HEK293 (cell line): ENCODE measurements at regions not wholly inside any gene's neighbourhood (a gene's known extent, or its start where the extent isn't known, plus 50 kb on each side); places are given as distances from the start of the nearest gene placed in this dataset.

Experiments used
- KLF16 ChIP-seq: fragments of 450-650 bp; formaldehyde crosslinking; IDR thresholded peaks from 2 replicates; pipeline ENCODE4 v1.5.1; 2017; ENCODE audit warnings: missing biosample characterization, missing genetic modification characterization
- PRDM1 ChIP-seq: fragments of 450-650 bp; formaldehyde crosslinking; IDR thresholded peaks from 2 replicates; pipeline ENCODE4; 2016; ENCODE audit warnings: missing biosample characterization, missing genetic modification characterization
- ZBTB1 ChIP-seq: fragments of 450-650 bp; formaldehyde crosslinking; IDR thresholded peaks from 2 replicates; pipeline ENCODE4 v1.5.1; 2016; ENCODE audit warnings: missing biosample characterization, missing genetic modification characterization
- ZNF174 ChIP-seq: fragments of 450-650 bp; formaldehyde crosslinking; IDR thresholded peaks from 2 replicates; pipeline ENCODE4 v1.5.0; 2017; ENCODE audit warnings: missing biosample characterization, mild to moderate bottlenecking, missing genetic modification characterization
- ZNF175 ChIP-seq: fragments of 450-650 bp; formaldehyde crosslinking; IDR thresholded peaks from 2 replicates; pipeline ENCODE4 v1.5.1; 2016; ENCODE audit warnings: missing biosample characterization, missing genetic modification characterization
- ZNF248 ChIP-seq: fragments of 450-650 bp; formaldehyde crosslinking; IDR thresholded peaks from 2 replicates; pipeline ENCODE4 v1.5.1; 2017; ENCODE audit warnings: missing biosample characterization, missing genetic modification characterization
- ZNF776 ChIP-seq: fragments of 450-650 bp; formaldehyde crosslinking; IDR thresholded peaks from 2 replicates; pipeline ENCODE4 v1.5.0; 2017; ENCODE audit warnings: missing biosample characterization, missing genetic modification characterization, borderline replicate concordance
- ZNF830 ChIP-seq: fragments of 450-650 bp; IDR thresholded peaks from 2 replicates; pipeline ENCODE4 v1.5.0; 2018; ENCODE audit warnings: missing biosample characterization, missing genetic modification characterization, low read depth, mild to moderate bottlenecking, moderate library complexity
- TF ChIP-seq, protein P1 (sequence below): fragments of 450-650 bp; formaldehyde crosslinking; IDR thresholded peaks from 2 replicates; pipeline ENCODE4 v1.5.1; 2016; ENCODE audit warnings: missing biosample characterization, missing genetic modification characterization
- TF ChIP-seq, protein P2 (sequence below): fragments of 450-650 bp; formaldehyde crosslinking; IDR thresholded peaks from 2 replicates; pipeline ENCODE4 v1.5.1; 2016; ENCODE audit warnings: missing biosample characterization, missing genetic modification characterization, low read depth
- TF ChIP-seq, protein P3 (sequence below): fragments of 450-650 bp; formaldehyde crosslinking; IDR thresholded peaks from 2 replicates; pipeline ENCODE4 v1.5.1; 2016; ENCODE audit warnings: missing biosample characterization, missing genetic modification characterization
- TF ChIP-seq, protein P4 (sequence below): fragments of 450-650 bp; formaldehyde crosslinking; optimal IDR thresholded peaks from 2 replicates; pipeline ENCODE3; 2016; ENCODE audit warnings: missing biosample characterization, mild to moderate bottlenecking, missing genetic modification characterization

DNA sequence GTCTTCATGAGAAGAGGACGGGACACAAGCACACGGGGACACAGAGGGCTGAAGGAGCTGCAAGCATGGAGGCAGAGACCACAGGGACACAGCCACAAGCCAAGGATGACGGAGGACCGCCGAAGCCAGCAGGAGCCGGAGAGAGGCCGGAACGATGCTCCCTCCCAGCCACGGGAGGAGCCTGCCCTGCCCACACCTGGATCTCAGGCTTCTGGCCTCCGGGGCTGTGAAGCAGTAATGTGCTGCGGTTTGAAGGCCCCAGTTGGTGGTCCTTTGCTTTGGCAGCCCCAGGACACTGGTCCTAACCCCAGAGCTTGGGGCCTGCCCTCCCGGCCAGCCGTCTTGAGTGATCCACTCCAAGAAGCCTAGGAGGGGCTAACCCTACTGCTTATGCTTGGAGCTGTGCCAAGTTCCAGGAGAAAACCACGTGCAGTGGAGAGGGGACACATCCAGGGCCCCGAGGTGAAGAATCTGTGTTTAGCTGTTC is 85.9 kb downstream of the HMX1 start:
- TF ChIP-seq, protein P1, sequence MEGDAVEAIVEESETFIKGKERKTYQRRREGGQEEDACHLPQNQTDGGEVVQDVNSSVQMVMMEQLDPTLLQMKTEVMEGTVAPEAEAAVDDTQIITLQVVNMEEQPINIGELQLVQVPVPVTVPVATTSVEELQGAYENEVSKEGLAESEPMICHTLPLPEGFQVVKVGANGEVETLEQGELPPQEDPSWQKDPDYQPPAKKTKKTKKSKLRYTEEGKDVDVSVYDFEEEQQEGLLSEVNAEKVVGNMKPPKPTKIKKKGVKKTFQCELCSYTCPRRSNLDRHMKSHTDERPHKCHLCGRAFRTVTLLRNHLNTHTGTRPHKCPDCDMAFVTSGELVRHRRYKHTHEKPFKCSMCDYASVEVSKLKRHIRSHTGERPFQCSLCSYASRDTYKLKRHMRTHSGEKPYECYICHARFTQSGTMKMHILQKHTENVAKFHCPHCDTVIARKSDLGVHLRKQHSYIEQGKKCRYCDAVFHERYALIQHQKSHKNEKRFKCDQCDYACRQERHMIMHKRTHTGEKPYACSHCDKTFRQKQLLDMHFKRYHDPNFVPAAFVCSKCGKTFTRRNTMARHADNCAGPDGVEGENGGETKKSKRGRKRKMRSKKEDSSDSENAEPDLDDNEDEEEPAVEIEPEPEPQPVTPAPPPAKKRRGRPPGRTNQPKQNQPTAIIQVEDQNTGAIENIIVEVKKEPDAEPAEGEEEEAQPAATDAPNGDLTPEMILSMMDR (tag by site-specific recombination): no peak
- TF ChIP-seq PRDM1 (tag by site-specific recombination) (no peak), ZNF776 (tag by site-specific recombination) (no peak), ZNF248 (tag by site-specific recombination) (no peak), ZBTB1 (tag by site-specific recombination) (no peak), ZNF830 (tag by site-specific recombination) (no peak), ZNF174 (tag by site-specific recombination) (no peak), ZNF175 (tag by site-specific recombination) (no peak), KLF16 (tag by site-specific recombination) (no peak)
- TF ChIP-seq, protein P2, sequence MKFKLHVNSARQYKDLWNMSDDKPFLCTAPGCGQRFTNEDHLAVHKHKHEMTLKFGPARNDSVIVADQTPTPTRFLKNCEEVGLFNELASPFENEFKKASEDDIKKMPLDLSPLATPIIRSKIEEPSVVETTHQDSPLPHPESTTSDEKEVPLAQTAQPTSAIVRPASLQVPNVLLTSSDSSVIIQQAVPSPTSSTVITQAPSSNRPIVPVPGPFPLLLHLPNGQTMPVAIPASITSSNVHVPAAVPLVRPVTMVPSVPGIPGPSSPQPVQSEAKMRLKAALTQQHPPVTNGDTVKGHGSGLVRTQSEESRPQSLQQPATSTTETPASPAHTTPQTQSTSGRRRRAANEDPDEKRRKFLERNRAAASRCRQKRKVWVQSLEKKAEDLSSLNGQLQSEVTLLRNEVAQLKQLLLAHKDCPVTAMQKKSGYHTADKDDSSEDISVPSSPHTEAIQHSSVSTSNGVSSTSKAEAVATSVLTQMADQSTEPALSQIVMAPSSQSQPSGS (tag by site-specific recombination): no peak
- TF ChIP-seq, protein P3, sequence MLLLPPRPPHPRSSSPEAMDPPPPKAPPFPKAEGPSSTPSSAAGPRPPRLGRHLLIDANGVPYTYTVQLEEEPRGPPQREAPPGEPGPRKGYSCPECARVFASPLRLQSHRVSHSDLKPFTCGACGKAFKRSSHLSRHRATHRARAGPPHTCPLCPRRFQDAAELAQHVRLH: no peak
- TF ChIP-seq, protein P4, sequence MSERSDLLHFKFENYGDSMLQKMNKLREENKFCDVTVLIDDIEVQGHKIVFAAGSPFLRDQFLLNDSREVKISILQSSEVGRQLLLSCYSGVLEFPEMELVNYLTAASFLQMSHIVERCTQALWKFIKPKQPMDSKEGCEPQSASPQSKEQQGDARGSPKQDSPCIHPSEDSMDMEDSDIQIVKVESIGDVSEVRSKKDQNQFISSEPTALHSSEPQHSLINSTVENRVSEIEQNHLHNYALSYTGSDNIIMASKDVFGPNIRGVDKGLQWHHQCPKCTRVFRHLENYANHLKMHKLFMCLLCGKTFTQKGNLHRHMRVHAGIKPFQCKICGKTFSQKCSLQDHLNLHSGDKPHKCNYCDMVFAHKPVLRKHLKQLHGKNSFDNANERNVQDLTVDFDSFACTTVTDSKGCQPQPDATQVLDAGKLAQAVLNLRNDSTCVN (tag by site-specific recombination): no peak
